8988T (cell line): ENCODE measurements at regions not wholly inside any gene's neighbourhood (a gene's known extent, or its start where the extent isn't known, plus 50 kb on each side); places are given as distances from the start of the nearest gene placed in this dataset.

Experiments
- DNase-seq: peaks from one replicate; pipeline ENCODE4 v3.0.0; 2011

GRCh38 chr7:10211861-10212260 lies 761.8 kb upstream of the PHF14 start:
- no peak for DNase-seq

- no peak for DNase-seq
Measured at GRCh38 chr7:10212649-10213048, 761.0 kb upstream of the PHF14 start.

GRCh38 chr7:10216462-10216861 lies 757.2 kb upstream of the PHF14 start:
- no peak for DNase-seq

GRCh38 chr7:10221084-10221483 lies 752.6 kb upstream of the PHF14 start:
- DNase-seq: no peak

GRCh38 chr7:10222976-10223375 lies 750.7 kb upstream of the PHF14 start:
- DNase-seq: no peak

GRCh38 chr7:10225275-10225674 lies 748.4 kb upstream of the PHF14 start:
- DNase-seq: no peak

GRCh38 chr7:10237306-10237705 lies 736.4 kb upstream of the PHF14 start:
- DNase-seq: no peak

- DNase-seq: no peak
Measured at GRCh38 chr7:10238641-10239040, 735.0 kb upstream of the PHF14 start.

GRCh38 chr7:10239695-10240345 lies 733.9 kb upstream of the PHF14 start:
- DNase-seq: no peak

- DNase-seq: no peak
Measured at GRCh38 chr7:10245406-10245805, 728.3 kb upstream of the PHF14 start.

GRCh38 chr7:10257438-10257837 lies 716.2 kb upstream of the PHF14 start:
- DNase-seq: no peak

GRCh38 chr7:10266976-10267375 lies 706.7 kb upstream of the PHF14 start:
- DNase-seq: no peak

GRCh38 chr7:10268034-10268433 lies 705.6 kb upstream of the PHF14 start:
- DNase-seq: no peak

GRCh38 chr7:10282909-10283308 lies 690.8 kb upstream of the PHF14 start:
- DNase-seq: no peak

GRCh38 chr7:10284001-10284400 lies 689.7 kb upstream of the PHF14 start:
- DNase-seq: no peak

GRCh38 chr7:10299384-10299783 lies 674.3 kb upstream of the PHF14 start:
- no peak for DNase-seq

GRCh38 chr7:10300577-10300976 lies 673.1 kb upstream of the PHF14 start:
- no peak for DNase-seq

GRCh38 chr7:10308276-10308675 lies 665.4 kb upstream of the PHF14 start:
- DNase-seq: no peak

GRCh38 chr7:10312942-10313341 lies 660.7 kb upstream of the PHF14 start:
- no peak for DNase-seq

GRCh38 chr7:10315881-10316280 lies 657.8 kb upstream of the PHF14 start:
- DNase-seq: no peak

GRCh38 chr7:10316488-10316887 lies 657.2 kb upstream of the PHF14 start:
- DNase-seq: no peak

GRCh38 chr7:10325395-10325794 lies 648.3 kb upstream of the PHF14 start:
- DNase-seq: no peak

- DNase-seq: no peak
Measured at GRCh38 chr7:10343108-10343507, 630.6 kb upstream of the PHF14 start.

- no peak for DNase-seq
Measured at GRCh38 chr7:10346032-10346431, 627.6 kb upstream of the PHF14 start.

- DNase-seq: no peak
Measured at GRCh38 chr7:10355816-10356215, 617.9 kb upstream of the PHF14 start.

- no peak for DNase-seq
Measured at GRCh38 chr7:10360050-10360449, 613.6 kb upstream of the PHF14 start.
